Activated naive CD4-positive, alpha-beta T cell treated with anti-CD3 and anti-CD28 coated beads, Interleukin-2, amount 50 U/mL, for 72 hours (primary cell): ENCODE measurements at regions not wholly inside any gene's neighbourhood (a gene's known extent, or its start where the extent isn't known, plus 50 kb on each side); places are given as distances from the start of the nearest gene placed in this dataset.
"Not testable (repeated sequence)": the region's sequence is repeated elsewhere in the genome, so short reads cannot be mapped to it uniquely, and the experiment has no call there.

ENCODE experiments used
- ATAC-seq, 2 donors: fragments of 150-1000 bp; cut with Tn5 transposase; 2 replicates each; pipeline ENCODE4 v1.10.0; 2021; ENCODE audit warnings: mild to moderate bottlenecking in 2 of 2, moderate library complexity in 2 of 2
- DNase-seq, 2 donors: peaks; one replicate each; pipeline ENCODE4 v3.0.0; 2021 to 2022; ENCODE audit warnings: low spot score in 2 of 2
- H3K27ac Mint-ChIP-seq, 2 donors: one replicate each; pipeline ENCODE4 v1.8.0; 2022; ENCODE audit warnings: mild to moderate bottlenecking in 2 of 2, mixed read lengths in 2 of 2
- H3K36me3 Mint-ChIP-seq, 2 donors: one replicate each; pipeline ENCODE4 v1.8.0; 2022; ENCODE audit warnings: mixed read lengths in 2 of 2
- H3K9me3 Mint-ChIP-seq, 2 donors: one replicate each; pipeline ENCODE4 v1.8.0; 2022; ENCODE audit warnings: mixed read lengths in 2 of 2

- H3K9me3 Mint-ChIP-seq, ATAC-seq, H3K36me3 Mint-ChIP-seq, DNase-seq, H3K27ac Mint-ChIP-seq: not testable (repeated sequence)
Observed at GRCh38 chr1:101600615-101601014, 363.8 kb downstream of the S1PR1 start.

GRCh38 chr1:101603726-101604125, 366.9 kb downstream of the S1PR1 start:
- H3K27ac Mint-ChIP-seq, result no peak overlapping the region
- no peaks in the 10 kb centered on the region for H3K9me3 Mint-ChIP-seq
- ATAC-seq, result no peak
- no peak for DNase-seq
- H3K36me3 Mint-ChIP-seq, result no peaks in the 10 kb centered on the region

- no peaks in the 10 kb centered on the region for H3K36me3 Mint-ChIP-seq
Observed at GRCh38 chr1:101605878-101606277, 369.1 kb downstream of the S1PR1 start.

GRCh38 chr1:101613546-101613945, 376.7 kb downstream of the S1PR1 start:
- Mint-ChIP-seq H3K36me3 (no peaks in the 10 kb centered on the region), H3K27ac (no peak overlapping the region), H3K9me3 (peaks cover 11 to 12% of the 10 kb centered on the region in 2 donors)
- ATAC-seq, result no peak
- DNase-seq, result no peak

More at GRCh38 chr1:101605878-101606277, 369.1 kb downstream of the S1PR1 start:
- Mint-ChIP-seq H3K9me3 (peaks cover 11 to 12% of the 10 kb centered on the region in 2 donors), H3K27ac (no peak overlapping the region)
- ATAC-seq (no peak), DNase-seq (no peak)

GRCh38 chr1:101618900-101619299, 377.8 kb downstream of the OLFM3 start:
- no peak overlapping the region for H3K27ac Mint-ChIP-seq
- H3K36me3 Mint-ChIP-seq, result no peaks in the 10 kb centered on the region
- ATAC-seq (no peak), DNase-seq (no peak)
- no peaks in the 10 kb centered on the region for H3K9me3 Mint-ChIP-seq

GRCh38 chr1:101632548-101633272, 364.0 kb downstream of the OLFM3 start:
- DNase-seq (no peak), ATAC-seq (no peak)
- no peaks in the 10 kb centered on the region for H3K36me3 Mint-ChIP-seq
- H3K9me3 Mint-ChIP-seq, result no peaks in the 10 kb centered on the region
- no peak overlapping the region for H3K27ac Mint-ChIP-seq

GRCh38 chr1:101645810-101646209, 350.9 kb downstream of the OLFM3 start:
- Mint-ChIP-seq H3K27ac (no peak overlapping the region), H3K9me3 (no peaks in the 10 kb centered on the region), H3K36me3 (no peaks in the 10 kb centered on the region)
- no peak for ATAC-seq
- no peak for DNase-seq

GRCh38 chr1:101652484-101652883, 344.2 kb downstream of the OLFM3 start:
- no peak for DNase-seq
- Mint-ChIP-seq H3K36me3 (peaks cover 5 to 7% of the 10 kb centered on the region in 2 donors), H3K9me3 (peaks cover 11% of the 10 kb centered on the region in 2 donors), H3K27ac (no peak overlapping the region)
- no peak for ATAC-seq

GRCh38 chr1:101653482-101653946, 343.2 kb downstream of the OLFM3 start:
- H3K9me3 Mint-ChIP-seq, result peaks cover 11% of the 10 kb centered on the region in 2 donors
- DNase-seq (no peak), ATAC-seq (no peak)
- H3K36me3 Mint-ChIP-seq, result peaks cover 5 to 7% of the 10 kb centered on the region in 2 donors
- H3K27ac Mint-ChIP-seq, result no peak overlapping the region

GRCh38 chr1:101664726-101665125, 332.0 kb downstream of the OLFM3 start:
- ATAC-seq (no peak), DNase-seq (no peak)
- Mint-ChIP-seq H3K27ac (no peak overlapping the region), H3K9me3 (peaks cover 6 to 15% of the 10 kb centered on the region in 2 donors), H3K36me3 (peaks cover 0 to 7% of the 10 kb centered on the region in 2 donors)

GRCh38 chr1:101667761-101668160, 329.0 kb downstream of the OLFM3 start:
- Mint-ChIP-seq H3K27ac (no peak overlapping the region), H3K9me3 (peaks cover 4 to 6% of the 10 kb centered on the region in 2 donors), H3K36me3 (no peaks in the 10 kb centered on the region)
- DNase-seq (no peak), ATAC-seq (no peak)

GRCh38 chr1:101683136-101683535, 313.6 kb downstream of the OLFM3 start:
- ATAC-seq (no peak), DNase-seq (no peak)
- Mint-ChIP-seq H3K36me3 (no peaks in the 10 kb centered on the region), H3K27ac (no peak overlapping the region), H3K9me3 (no peaks in the 10 kb centered on the region)

GRCh38 chr1:101683561-101683960, 313.2 kb downstream of the OLFM3 start:
- no peak for DNase-seq
- Mint-ChIP-seq H3K36me3 (no peaks in the 10 kb centered on the region), H3K27ac (no peak overlapping the region), H3K9me3 (no peaks in the 10 kb centered on the region)
- no peak for ATAC-seq

GRCh38 chr1:101697072-101697471, 299.7 kb downstream of the OLFM3 start:
- ATAC-seq (no peak), DNase-seq (no peak)
- Mint-ChIP-seq H3K9me3 (no peaks in the 10 kb centered on the region), H3K36me3 (no peaks in the 10 kb centered on the region), H3K27ac (no peak overlapping the region)

GRCh38 chr1:101698681-101699080, 298.0 kb downstream of the OLFM3 start:
- no peak for ATAC-seq
- H3K9me3 Mint-ChIP-seq, result no peaks in the 10 kb centered on the region
- no peaks in the 10 kb centered on the region for H3K36me3 Mint-ChIP-seq
- H3K27ac Mint-ChIP-seq, result no peak overlapping the region
- no peak for DNase-seq

- ATAC-seq (no peak), DNase-seq (no peak)
- H3K27ac Mint-ChIP-seq, result no peak overlapping the region
- H3K9me3 Mint-ChIP-seq, result no peaks in the 10 kb centered on the region
- H3K36me3 Mint-ChIP-seq, result no peaks in the 10 kb centered on the region
Observed at GRCh38 chr1:101704895-101705294, 291.8 kb downstream of the OLFM3 start.

- H3K9me3 Mint-ChIP-seq, result no peaks in the 10 kb centered on the region
- no peaks in the 10 kb centered on the region for H3K36me3 Mint-ChIP-seq
- ATAC-seq (no peak), DNase-seq (no peak)
- H3K27ac Mint-ChIP-seq, result no peak overlapping the region
Observed at GRCh38 chr1:101706366-101706765, 290.4 kb downstream of the OLFM3 start.

GRCh38 chr1:101709721-101710120, 287.0 kb downstream of the OLFM3 start:
- no peak overlapping the region for H3K27ac Mint-ChIP-seq
- H3K9me3 Mint-ChIP-seq, result no peaks in the 10 kb centered on the region
- no peaks in the 10 kb centered on the region for H3K36me3 Mint-ChIP-seq
- no peak for DNase-seq
- ATAC-seq, result no peak
